Kidney (tissue), 13 donors: ENCODE measurements at regions not wholly inside any gene's neighbourhood (a gene's known extent, or its start where the extent isn't known, plus 50 kb on each side); places are given as distances from the start of the nearest gene placed in this dataset.

Experiments used
- DNase-seq, 5 donors: peaks; one replicate each; pipeline ENCODE4 v3.0.0-alpha.2; 2013 to 2020
- FAIRE-seq: peaks from 2 replicates; lab custom pipeline; 2012; peaks lifted over from hg19 to GRCh38; lab: Jason Lieb, UNC
- H3K27ac ChIP-seq, 2 donors: one replicate each; pipeline ENCODE4 v1.7.0; 2013; ENCODE audit warnings: low read depth in 2 of 2, low read length in 2 of 2, inconsistent platforms in 1 of 2
- H3K27me3 ChIP-seq: one replicate; pipeline ENCODE4 v1.7.1; 2013; ENCODE audit warnings: low read length, inconsistent platforms; ENCODE audit not compliant: control insufficient read depth, insufficient read depth
- H3K36me3 ChIP-seq, 3 donors: one replicate each; pipeline versions ENCODE4 v1.7.0 to v1.7.1; 2013; ENCODE audit warnings: low read length in 3 of 3, control low read depth in 1 of 3, inconsistent platforms in 1 of 3; ENCODE audit not compliant: insufficient read depth in 3 of 3, control insufficient read depth in 2 of 3
- H3K4me1 ChIP-seq, 3 donors: one replicate each; pipeline versions ENCODE4 v1.7.0 to v1.7.1; 2013; ENCODE audit warnings: low read length in 3 of 3, inconsistent platforms in 1 of 3, low read depth in 1 of 3; ENCODE audit not compliant: control insufficient read depth in 2 of 3, insufficient read depth in 2 of 3
- H3K4me3 ChIP-seq, 3 donors: one replicate each; pipeline versions ENCODE4 v1.7.0 to v1.8.1; 2013; ENCODE audit warnings: low read length in 3 of 3, control low read depth in 1 of 3, inconsistent platforms in 1 of 3
- H3K9ac ChIP-seq, 3 donors: one replicate each; pipeline versions ENCODE4 v1.7.0 to v1.7.1; 2013; ENCODE audit warnings: low read length in 3 of 3, control low read depth in 1 of 3, inconsistent platforms in 1 of 3
- H3K9me3 ChIP-seq, 3 donors: one replicate each; pipeline versions ENCODE4 v1.7.0 to v1.7.1; 2013; ENCODE audit warnings: low read length in 3 of 3, control low read depth in 1 of 3, inconsistent platforms in 1 of 3; ENCODE audit not compliant: control insufficient read depth in 2 of 3, insufficient read depth in 1 of 3
- intact Hi-C: fragments of 100-400 bp; cut with DNase I; formaldehyde crosslinking; loops from one replicate; pipeline ENCODE4 v1.11.1; 2022
- TF ChIP-seq, protein P1 (sequence below): IDR thresholded peaks from 3 replicates; pipeline ENCODE4 v1.5.1; 2012; ENCODE audit warnings: mild to moderate bottlenecking, moderate library complexity, borderline replicate concordance; ENCODE audit not compliant: insufficient read depth; ENCODE audit errors: extremely low read depth
- donor health status: control.
- donor health status: control.
- donor health status: control.
- donor health status: control.
- donor health status: control.
- donor health status: DM: yes; HTN: yes; CAD: no.
- donor health status: Normal renal cell carcinoma (clear cell type).

- H3K27ac ChIP-seq = no peak overlapping the region
These were observed 53.2 kb upstream of the MRPS6 start for GRCh38 chr21:34020005-34020847.

DNA sequence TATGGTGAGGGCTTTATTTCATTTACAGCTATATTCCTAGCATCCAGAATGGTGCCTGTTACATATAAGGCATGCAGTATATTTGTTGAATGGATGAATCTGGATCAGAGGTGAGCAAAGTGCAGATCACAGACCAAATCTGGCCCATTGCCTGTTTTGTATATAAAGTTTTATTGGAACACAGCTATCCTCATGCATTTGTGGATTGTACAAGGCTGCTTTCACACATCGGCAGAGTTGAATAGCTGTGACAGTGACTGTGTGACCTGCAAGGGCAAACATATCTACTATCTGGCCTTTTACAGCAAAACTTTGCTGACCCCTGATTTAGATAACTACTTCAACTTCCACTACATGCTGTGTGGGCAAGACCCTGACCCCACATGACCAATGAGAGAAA lies 54.0 kb upstream of the MRPS6 start:
- TF ChIP-seq, protein P1, sequence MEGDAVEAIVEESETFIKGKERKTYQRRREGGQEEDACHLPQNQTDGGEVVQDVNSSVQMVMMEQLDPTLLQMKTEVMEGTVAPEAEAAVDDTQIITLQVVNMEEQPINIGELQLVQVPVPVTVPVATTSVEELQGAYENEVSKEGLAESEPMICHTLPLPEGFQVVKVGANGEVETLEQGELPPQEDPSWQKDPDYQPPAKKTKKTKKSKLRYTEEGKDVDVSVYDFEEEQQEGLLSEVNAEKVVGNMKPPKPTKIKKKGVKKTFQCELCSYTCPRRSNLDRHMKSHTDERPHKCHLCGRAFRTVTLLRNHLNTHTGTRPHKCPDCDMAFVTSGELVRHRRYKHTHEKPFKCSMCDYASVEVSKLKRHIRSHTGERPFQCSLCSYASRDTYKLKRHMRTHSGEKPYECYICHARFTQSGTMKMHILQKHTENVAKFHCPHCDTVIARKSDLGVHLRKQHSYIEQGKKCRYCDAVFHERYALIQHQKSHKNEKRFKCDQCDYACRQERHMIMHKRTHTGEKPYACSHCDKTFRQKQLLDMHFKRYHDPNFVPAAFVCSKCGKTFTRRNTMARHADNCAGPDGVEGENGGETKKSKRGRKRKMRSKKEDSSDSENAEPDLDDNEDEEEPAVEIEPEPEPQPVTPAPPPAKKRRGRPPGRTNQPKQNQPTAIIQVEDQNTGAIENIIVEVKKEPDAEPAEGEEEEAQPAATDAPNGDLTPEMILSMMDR = no peak
- no peaks in the 10 kb centered on the region for H3K4me1 ChIP-seq
- H3K27ac ChIP-seq = no peak overlapping the region
- H3K36me3 ChIP-seq = no peaks in the 10 kb centered on the region
- H3K27me3 ChIP-seq = no peaks in the 10 kb centered on the region
- H3K9me3 ChIP-seq = peaks cover 0 to 5% (median 0%) of the 10 kb centered on the region in 3 donors
- intact Hi-C loops = no loop called here
- no peak overlapping the region for H3K9ac ChIP-seq
- no peak overlapping the region for H3K4me3 ChIP-seq
- DNase-seq = no peak
- no peak for FAIRE-seq

More at GRCh38 chr21:34020005-34020847, 53.2 kb upstream of the MRPS6 start:
- Histone ChIP-seq H3K9ac (no peak overlapping the region), H3K4me1 (no peaks in the 10 kb centered on the region), H3K27me3 (no peaks in the 10 kb centered on the region), H3K36me3 (no peaks in the 10 kb centered on the region), H3K9me3 (peaks cover 0 to 5% (median 0%) of the 10 kb centered on the region in 3 donors), H3K4me3 (no peak overlapping the region)
- no peak for FAIRE-seq
- DNase-seq = no peak
- TF ChIP-seq, protein P1 = no peak
- intact Hi-C loops = no loop called here

- TF ChIP-seq, protein P1 = no peak
- Histone ChIP-seq H3K27me3 (no peaks in the 10 kb centered on the region), H3K4me1 (no peaks in the 10 kb centered on the region), H3K36me3 (no peaks in the 10 kb centered on the region), H3K27ac (no peak overlapping the region), H3K9me3 (peaks cover 0 to 5% (median 0%) of the 10 kb centered on the region in 3 donors), H3K9ac (no peak overlapping the region), H3K4me3 (no peak overlapping the region)
- intact Hi-C loops = no loop called here
- DNase-seq (no peak), FAIRE-seq (no peak)
These were observed 54.5 kb upstream of the MRPS6 start for GRCh38 chr21:34018910-34019309.
